Spleen (tissue), 11 donors: ENCODE measurements at regions not wholly inside any gene's neighbourhood (a gene's known extent, or its start where the extent isn't known, plus 50 kb on each side); places are given as distances from the start of the nearest gene placed in this dataset.
"Not testable (repeated sequence)": the region's sequence is repeated elsewhere in the genome, so short reads cannot be mapped to it uniquely, and the experiment has no call there.

Experiments used
- DNase-seq: peaks from one replicate; pipeline ENCODE4 v3.0.0-alpha.2; 2020
- H3K27ac ChIP-seq, 8 donors: fragments of 200-600 bp; sonication (generic) in 7 of 8; 1 replicate in 4 of 8; 2 replicates in 4 of 8; pipeline versions ENCODE4 v1.5.0 to v1.8.0; 2016 to 2021; ENCODE audit warnings: inconsistent platforms in 4 of 8, mild to moderate bottlenecking in 4 of 8, moderate library complexity in 1 of 8
- H3K27me3 ChIP-seq, 7 donors: fragments of 200-600 bp; sonication (generic) in 6 of 7; replicated peaks in 1 of 7; 1 replicate in 4 of 7; 2 replicates in 3 of 7; pipeline versions ENCODE4 v1.5.0 to v1.8.0; 2016 to 2021; ENCODE audit warnings: inconsistent platforms in 3 of 7, mild to moderate bottlenecking in 1 of 7
- H3K36me3 ChIP-seq, 6 donors: fragments of 200-600 bp; sonication (generic) in 5 of 6; 1 replicate in 4 of 6; 2 replicates in 2 of 6; pipeline versions ENCODE4 v1.5.0 to v1.8.0; 2016 to 2021; ENCODE audit warnings: inconsistent platforms in 2 of 6
- H3K4me1 ChIP-seq, 6 donors: fragments of 200-600 bp; sonication (generic) in 5 of 6; 1 replicate in 3 of 6; 2 replicates in 3 of 6; pipeline versions ENCODE4 v1.5.0 to v1.8.0; 2016 to 2021; ENCODE audit warnings: inconsistent platforms in 3 of 6
- H3K4me3 ChIP-seq, 8 donors: fragments of 200-600 bp; sonication (generic) in 7 of 8; 1 replicate in 4 of 8; 2 replicates in 4 of 8; pipeline versions ENCODE4 v1.5.0 to v1.8.0; 2016 to 2021; ENCODE audit warnings: inconsistent platforms in 4 of 8, mild to moderate bottlenecking in 4 of 8, moderate library complexity in 2 of 8
- H3K9me3 ChIP-seq, 8 donors: fragments of 200-600 bp; sonication (generic) in 7 of 8; 1 replicate in 4 of 8; 2 replicates in 4 of 8; pipeline versions ENCODE4 v1.5.0 to v1.8.0; 2016 to 2021; ENCODE audit warnings: inconsistent platforms in 4 of 8
- CTCF ChIP-seq, 11 experiments: fragments of 200-600 bp in 7 of 11; fragments of 450-650 bp in 4 of 11; sonication (generic) in 4 of 11; IDR thresholded peaks in 8 of 11; conservative IDR thresholded peaks in 3 of 11; 1 replicate in 7 of 11; 2 replicates in 4 of 11; pipeline versions ENCODE4 v1.4.0 to v1.8.0; 2016 to 2021; ENCODE audit warnings: antibody characterized with exemption in 11 of 11, inconsistent platforms in 4 of 11, mild to moderate bottlenecking in 1 of 11
- POLR2A ChIP-seq, 3 donors: fragments of 450-650 bp; IDR thresholded peaks; one replicate each; pipeline ENCODE4 v1.5.1; 2017; ENCODE audit warnings: antibody characterized with exemption in 3 of 3, mild to moderate bottlenecking in 1 of 3
- POLR2AphosphoS5 ChIP-seq, 3 donors: sonication (generic); formaldehyde crosslinking; IDR thresholded peaks; one replicate each; pipeline ENCODE4 v1.5.1; 2017; ENCODE audit warnings: antibody characterized with exemption in 3 of 3
- WGBS, 5 donors: extraction: QIAGEN DNeasy Blood & Tissue Kit in 3 of 5; methylation state at CpG; one replicate each; pipeline versions ENCODE4 v1.1.5 to v1.1.7; 2013 to 2018; 5-methylcytosine and 5-hydroxymethylcytosine counted together
- intact Hi-C: fragments of 100-400 bp; cut with DNase I; formaldehyde crosslinking; loops from one replicate; pipeline ENCODE4 v1.15.0; 2023; ENCODE audit warnings: low total_unique reads
- donor health status: healthy with polysubstance abuse.
- donor health status: DM: no; HTN: no; CAD: no; lungs with moderate emphysema.
- donor health status: DM: no; HTN: no; CAD: no.
- donor health status: Bipolar disorder and iron deficiency.
- donor health status: healthy.
- donor health status: DM: no; HTN: no; CAD: no.
- donor health status: DM: yes; HTN: yes; CAD: no.

DNA sequence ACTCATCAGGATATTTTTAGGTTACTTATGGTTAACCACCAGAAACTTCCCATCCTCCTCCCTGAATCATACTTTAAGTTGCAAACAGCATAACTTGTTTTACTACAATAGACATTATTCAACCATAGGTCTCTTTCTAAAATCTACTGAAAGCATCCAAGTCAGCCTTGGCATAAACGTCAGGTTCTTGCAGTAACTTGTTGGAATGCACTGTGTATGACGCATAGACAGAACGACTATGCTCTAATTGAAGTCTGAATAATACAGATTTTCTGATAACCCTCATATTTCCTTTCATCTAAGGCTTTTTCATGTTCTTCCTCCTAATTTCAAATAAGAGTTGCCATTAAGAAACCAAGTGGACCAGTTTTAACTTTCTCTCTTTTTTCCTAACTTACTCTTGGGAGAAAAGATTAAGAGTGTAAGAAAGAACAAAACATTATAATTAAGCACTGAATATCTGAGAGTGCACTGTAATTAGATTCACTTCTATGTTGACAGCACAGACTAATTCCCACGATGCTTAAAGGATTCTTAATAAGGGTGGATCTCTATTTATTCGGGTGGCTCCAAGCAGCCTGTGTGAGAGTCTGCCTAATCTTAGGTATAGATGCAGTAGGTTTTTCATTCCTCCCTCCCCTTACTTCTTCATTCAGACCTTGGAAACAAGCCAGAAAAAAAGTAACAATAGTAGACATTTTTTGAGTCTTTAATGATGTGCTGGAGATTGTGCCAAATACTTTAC is 1100.1 kb downstream of the EPHA3 start:
- H3K27ac ChIP-seq, DNase-seq, H3K4me1 ChIP-seq, H3K27me3 ChIP-seq, intact Hi-C loops, H3K36me3 ChIP-seq, H3K4me3 ChIP-seq: not testable (repeated sequence)
- peaks cover 0 to 14% (median 8%) of the 10 kb centered on the region in 8 donors for H3K9me3 ChIP-seq
- 75 to 88% (median 83%) methylated on average over 5 of the region's 5 CpGs for WGBS, 5 donors

GRCh38 chr3:90221900-90222299 is 1114.5 kb downstream of the EPHA3 start:
- no peak for TF ChIP-seq POLR2AphosphoS5 (IDR thresholded peaks at IDR 0.05)
- TF ChIP-seq POLR2A (IDR thresholded peaks at IDR 0.05), result no peak
- no peak for TF ChIP-seq CTCF (IDR thresholded peaks at IDR 0.05 in 8 of 11, conservative IDR thresholded peaks at IDR 0.05 in 3 of 11)
- Histone ChIP-seq H3K4me3 (no peak overlapping the region), H3K36me3 (no peaks in the 10 kb centered on the region), H3K9me3 (peaks cover 0 to 44% (median 24%) of the 10 kb centered on the region in 8 donors), H3K4me1 (no peaks in the 10 kb centered on the region), H3K27ac (no peak overlapping the region), H3K27me3 (no peaks in the 10 kb centered on the region)
- 60 to 80% (median 70%) methylated on average over 4 of the region's 4 CpGs for WGBS, 5 donors
- no peak for DNase-seq
- intact Hi-C loops, result no loop called here

- WGBS, 5 donors, result 68 to 88% (median 81%) methylated on average over 1 of the region's 1 CpG
- Histone ChIP-seq H3K4me3 (no peak overlapping the region), H3K9me3 (peaks cover 0 to 74% (median 48%) of the 10 kb centered on the region in 8 donors), H3K27ac (no peak overlapping the region), H3K27me3 (no peaks in the 10 kb centered on the region), H3K36me3 (no peaks in the 10 kb centered on the region), H3K4me1 (no peaks in the 10 kb centered on the region)
- intact Hi-C loops, result no loop called here
- no peak for DNase-seq
- no peak for TF ChIP-seq POLR2AphosphoS5 (IDR thresholded peaks at IDR 0.05)
- TF ChIP-seq POLR2A (IDR thresholded peaks at IDR 0.05), result no peak
- TF ChIP-seq CTCF (IDR thresholded peaks at IDR 0.05 in 8 of 11, conservative IDR thresholded peaks at IDR 0.05 in 3 of 11), result no peak
Measured at GRCh38 chr3:90241481-90241880, 1134.1 kb downstream of the EPHA3 start.

DNA sequence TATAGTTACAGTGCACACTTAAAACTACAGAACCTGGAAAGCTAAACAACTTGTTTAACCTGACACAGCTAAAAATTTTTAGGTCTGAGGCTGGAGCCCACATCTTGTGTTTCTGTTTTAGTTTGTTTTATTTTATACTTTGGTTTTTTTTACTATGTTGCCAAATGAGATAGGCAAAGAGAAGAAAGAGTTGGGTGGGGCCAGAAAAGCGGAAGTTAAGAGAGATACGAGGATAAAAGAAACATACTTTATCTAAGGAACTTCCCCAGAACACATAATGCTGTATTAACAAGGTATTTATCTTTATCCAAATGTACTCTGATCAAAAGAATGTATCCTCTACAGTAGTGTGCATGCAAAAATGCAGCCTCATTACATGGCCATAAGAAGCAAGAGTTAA is 1145.7 kb downstream of the EPHA3 start:
- Histone ChIP-seq H3K4me1 (no peaks in the 10 kb centered on the region), H3K27me3 (no peaks in the 10 kb centered on the region), H3K27ac (no peak overlapping the region), H3K4me3 (no peak overlapping the region), H3K9me3 (peaks cover 0 to 10% (median 0%) of the 10 kb centered on the region in 8 donors), H3K36me3 (no peaks in the 10 kb centered on the region)
- intact Hi-C loops, result no loop called here
- WGBS, 5 donors, result 31 to 72% (median 52%) methylated on average over 2 of the region's 2 CpGs
- DNase-seq, result no peak
- TF ChIP-seq CTCF (IDR thresholded peaks at IDR 0.05 in 8 of 11, conservative IDR thresholded peaks at IDR 0.05 in 3 of 11) (no peak), POLR2AphosphoS5 (IDR thresholded peaks at IDR 0.05) (no peak), POLR2A (IDR thresholded peaks at IDR 0.05) (no peak)
